Activated CD4-positive, alpha-beta T cell treated with anti-CD3 and anti-CD28 coated beads, Interleukin-10, Interleukin-2, amounts not matched to agents 100 ng/mL and 50 ng/mL, durations not matched to agents 16 hours and 8 hours (primary cell): ENCODE measurements at regions not wholly inside any gene's neighbourhood (a gene's known extent, or its start where the extent isn't known, plus 50 kb on each side); places are given as distances from the start of the nearest gene placed in this dataset.
A peak's percentile ranks its signal among the peaks of the same experiment; 100 is the strongest.

Experiments
- DNase-seq: peaks from one replicate; pipeline ENCODE4 v3.0.0-alpha.2; 2020

GRCh38 chr10:58936364-58936763 is 240.1 kb upstream of the PHYHIPL start:
- no peak for DNase-seq

DNA sequence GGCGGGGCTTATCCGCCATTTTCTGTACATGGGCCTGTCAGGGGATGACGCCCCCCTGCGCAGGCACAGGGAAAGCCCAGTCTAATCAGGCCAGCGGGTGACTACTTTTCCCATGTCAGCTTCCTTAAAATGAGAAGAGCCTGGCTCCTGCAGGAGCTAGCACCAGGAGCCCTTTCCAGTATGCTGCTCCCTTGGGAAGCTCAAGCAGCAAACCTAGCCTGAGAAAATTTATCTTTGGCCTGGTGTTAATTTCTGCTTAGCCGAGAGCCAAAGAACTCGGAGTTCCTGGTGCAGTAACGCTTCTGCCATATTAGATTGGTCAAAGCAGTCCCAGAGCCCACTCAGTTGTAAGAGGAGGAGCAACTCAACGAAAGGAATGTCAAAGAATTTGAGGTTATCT is 239.0 kb upstream of the PHYHIPL start:
- no peak for DNase-seq

GRCh38 chr10:58942724-58943123 is 233.7 kb upstream of the PHYHIPL start:
- DNase-seq: no peak

- no peak for DNase-seq
These were observed 233.1 kb upstream of the PHYHIPL start for GRCh38 chr10:58943256-58943890.

DNA sequence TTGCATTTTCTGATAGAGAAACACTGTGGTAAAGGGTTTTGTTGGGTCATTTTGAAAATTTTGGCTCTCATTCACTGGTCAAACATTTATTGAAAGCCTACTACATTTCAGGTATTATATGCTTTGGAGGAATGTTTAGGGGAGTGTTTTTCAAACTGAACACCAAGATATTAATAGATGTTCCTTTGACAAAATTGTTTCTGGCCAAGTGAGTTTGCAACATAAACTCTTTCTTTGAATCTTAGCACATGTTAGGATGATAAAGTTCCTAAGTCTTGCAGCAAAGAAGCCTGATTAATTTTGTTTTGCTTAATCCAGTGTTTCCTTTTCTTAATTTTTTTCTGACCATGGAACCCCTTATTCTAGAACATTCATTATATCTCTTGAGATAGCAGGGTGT is 232.5 kb upstream of the PHYHIPL start:
- DNase-seq: no peak

- DNase-seq: no peak
These were observed 228.1 kb upstream of the PHYHIPL start for GRCh38 chr10:58948303-58948702.

- no peak for DNase-seq
These were observed 225.8 kb upstream of the PHYHIPL start for GRCh38 chr10:58950618-58951017.

DNA sequence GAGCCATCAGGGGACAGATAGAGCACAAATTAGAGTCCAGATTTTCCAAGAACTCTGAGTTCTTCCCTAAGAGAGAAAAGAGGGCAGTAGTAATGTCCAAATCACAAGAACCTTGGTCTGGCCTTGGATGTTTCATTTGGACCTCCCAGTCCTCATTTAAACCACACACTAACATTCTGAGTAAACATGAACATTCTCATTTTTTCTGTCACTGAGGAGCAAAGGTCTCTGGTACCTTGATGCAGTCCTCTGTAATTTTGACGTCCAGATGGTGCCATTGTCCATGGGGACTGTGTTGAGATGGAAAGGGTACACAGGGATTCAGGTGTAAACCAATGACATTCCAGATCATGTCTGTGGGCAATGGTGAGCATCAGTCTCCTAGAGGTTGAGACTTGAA is 225.4 kb upstream of the PHYHIPL start:
- no peak for DNase-seq

- DNase-seq: no peak
These were observed 224.7 kb upstream of the PHYHIPL start for GRCh38 chr10:58951746-58952145.

DNA sequence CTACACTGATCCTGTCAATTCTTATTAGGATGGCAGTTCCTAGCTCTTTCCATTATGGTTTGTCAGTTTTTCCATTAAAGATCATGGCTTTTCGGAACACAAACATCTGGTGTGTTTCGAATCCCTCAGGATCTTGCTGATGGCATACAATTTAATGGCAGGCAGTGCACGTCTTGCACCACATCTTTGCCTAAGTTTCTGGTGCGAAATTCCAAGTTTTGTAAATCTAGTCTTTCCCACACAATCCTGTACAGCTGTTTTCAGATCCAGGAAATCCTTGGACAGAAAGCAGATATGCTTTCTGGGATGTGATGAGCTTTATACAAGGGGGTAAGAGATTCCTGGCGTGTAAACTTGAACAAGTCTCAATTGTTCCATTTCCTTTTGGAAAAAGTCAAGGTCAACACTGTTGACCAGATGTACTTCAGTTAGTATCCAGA is 224.3 kb upstream of the PHYHIPL start:
- DNase-seq: no peak

GRCh38 chr10:58952747-58953466 is 223.5 kb upstream of the PHYHIPL start:
- peak; percentile 27 for DNase-seq

DNA sequence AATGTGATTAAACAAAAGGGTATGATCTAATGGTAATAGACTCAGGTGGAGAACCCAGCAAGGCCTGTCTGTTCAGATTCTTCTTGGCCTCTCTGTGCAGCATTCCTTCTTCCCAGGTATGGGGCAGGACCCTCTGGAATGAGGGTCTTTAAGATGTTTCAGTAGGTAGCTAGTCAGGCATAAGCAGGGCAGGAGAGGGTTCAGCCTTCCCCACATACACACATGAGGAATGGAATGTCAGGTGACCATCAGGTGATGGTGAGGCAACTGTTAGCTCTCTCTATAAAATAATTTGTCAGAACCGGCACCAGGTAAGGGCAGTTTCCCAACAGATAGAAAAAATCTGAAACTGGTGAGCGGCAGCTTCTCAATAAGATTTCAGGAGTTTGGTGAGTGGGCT is 222.3 kb upstream of the PHYHIPL start:
- DNase-seq: no peak

- DNase-seq: no peak
These were observed 220.8 kb upstream of the PHYHIPL start for GRCh38 chr10:58955615-58956014.

GRCh38 chr10:58956926-58957325 is 219.5 kb upstream of the PHYHIPL start:
- no peak for DNase-seq

DNA sequence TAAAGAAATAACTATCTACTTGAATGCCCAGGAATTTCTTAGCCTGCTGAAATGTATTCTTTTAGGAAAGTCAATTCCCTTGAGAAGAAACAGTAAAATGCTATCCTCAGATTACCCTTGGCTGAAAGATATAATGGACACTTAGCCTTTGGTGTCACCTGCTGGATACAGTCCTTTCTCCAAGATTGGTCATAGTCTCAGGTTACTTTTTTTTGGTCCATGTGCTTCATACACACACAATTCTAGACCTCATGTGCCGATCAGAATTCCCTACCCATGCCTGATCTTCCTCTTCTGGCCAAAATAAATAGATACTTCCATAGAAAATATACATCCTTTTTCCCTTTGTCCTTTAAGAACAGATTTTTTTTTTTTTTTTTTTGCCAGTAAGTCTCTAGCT is 218.9 kb upstream of the PHYHIPL start:
- DNase-seq: no peak

DNA sequence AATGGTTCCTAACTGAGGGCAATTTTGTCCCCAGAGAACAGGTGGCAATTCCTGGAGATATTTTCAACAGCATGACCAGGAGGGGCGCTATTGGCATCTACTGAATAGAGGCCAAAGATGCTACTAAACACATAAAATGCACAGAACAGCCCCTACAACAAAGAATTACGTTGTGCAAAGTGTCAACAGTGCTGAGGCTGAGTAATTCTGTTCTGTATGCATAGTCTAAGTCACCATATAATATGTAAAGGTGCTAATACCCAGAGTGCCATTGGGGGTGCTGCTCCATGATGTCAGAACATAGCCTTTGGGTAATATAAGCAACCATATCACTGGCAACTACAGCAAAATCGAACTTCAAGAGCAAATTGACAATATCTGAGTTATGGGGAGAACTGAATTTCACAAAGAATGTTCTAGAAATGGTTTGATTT is 213.3 kb upstream of the PHYHIPL start:
- DNase-seq: no peak

- no peak for DNase-seq
These were observed 212.7 kb upstream of the PHYHIPL start for GRCh38 chr10:58963723-58964124.

DNA sequence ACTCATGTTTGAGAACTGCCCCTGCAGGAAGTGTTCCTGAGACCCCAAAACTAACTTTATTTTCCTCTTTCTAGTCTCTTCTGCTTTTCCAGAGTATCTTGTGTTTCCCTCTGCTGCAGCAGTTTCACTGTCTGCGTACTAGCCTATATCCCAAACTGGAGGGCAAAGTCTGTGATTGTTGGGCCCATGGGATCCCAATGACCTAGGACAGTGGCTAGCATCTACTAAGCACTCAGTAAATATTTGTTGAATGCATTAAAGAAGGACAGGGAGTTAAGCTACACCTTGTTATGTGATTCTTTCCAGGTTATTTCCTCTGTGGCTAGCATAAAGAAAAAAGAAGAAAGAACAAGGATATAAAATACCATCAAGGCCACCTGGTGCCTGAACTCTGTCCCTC is 210.6 kb upstream of the PHYHIPL start:
- no peak for DNase-seq

DNA sequence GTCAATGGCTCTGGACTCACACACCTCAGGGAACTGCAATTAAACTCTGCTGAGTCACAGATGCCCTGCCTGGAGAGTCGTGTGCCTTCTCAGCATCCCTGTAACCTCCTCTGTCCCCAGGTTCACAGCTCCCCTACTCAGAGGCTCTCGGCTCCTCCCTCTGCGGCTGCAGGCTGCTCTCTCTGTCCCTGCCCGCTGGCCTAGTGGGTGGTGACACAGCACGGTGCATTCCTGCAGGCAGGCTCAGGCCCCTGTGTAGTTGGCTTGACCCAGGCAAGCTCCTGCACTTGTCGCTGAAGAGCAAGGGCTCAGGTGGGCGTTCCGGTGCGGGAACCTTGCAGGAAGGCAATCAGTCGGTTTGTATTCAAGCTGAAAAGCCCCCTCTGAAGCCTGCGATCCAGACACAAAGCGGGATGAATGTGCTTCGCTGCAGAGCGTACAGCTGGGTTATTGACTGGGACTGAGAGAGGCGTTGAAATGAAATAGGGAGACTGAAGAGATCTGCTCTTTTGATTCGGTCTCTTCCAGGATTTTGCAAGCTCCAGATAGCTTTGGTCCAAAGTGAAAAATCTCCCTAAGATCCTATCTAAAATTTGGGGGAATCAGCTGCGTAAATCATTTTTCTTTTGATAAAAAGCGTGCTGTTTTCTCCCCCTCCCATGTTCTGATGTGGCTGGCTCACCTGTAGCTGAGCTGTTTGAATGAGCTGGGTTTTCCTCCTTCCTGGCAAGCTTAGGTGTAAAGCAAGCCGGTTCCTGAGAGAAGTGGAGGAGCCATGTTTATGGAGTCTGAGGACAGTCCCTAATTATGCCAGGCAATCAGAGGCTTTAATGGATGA is 208.7 kb upstream of the PHYHIPL start:
- no peak for DNase-seq

DNA sequence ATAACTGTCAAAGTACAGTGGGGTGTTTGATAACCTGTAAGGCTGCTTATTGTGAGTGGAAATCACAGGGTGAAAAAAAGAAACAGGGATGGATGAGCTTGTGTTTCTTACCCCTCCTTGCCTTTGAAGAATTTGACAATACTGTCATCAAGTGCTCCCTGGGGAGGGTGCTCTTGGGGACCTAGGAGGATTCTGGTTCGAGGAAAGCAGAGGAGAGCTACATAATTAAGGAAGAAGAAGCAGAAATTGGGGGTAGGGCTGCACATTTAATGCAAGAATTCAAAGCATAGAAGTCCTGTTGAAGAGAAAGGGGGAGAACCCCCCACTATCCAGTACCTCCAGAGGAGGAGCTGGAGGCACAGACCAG is 208.1 kb upstream of the PHYHIPL start:
- no peak for DNase-seq

- DNase-seq: no peak
These were observed 206.9 kb upstream of the PHYHIPL start for GRCh38 chr10:58969576-58969975.

- no peak for DNase-seq
These were observed 206.1 kb upstream of the PHYHIPL start for GRCh38 chr10:58970160-58970915.

DNA sequence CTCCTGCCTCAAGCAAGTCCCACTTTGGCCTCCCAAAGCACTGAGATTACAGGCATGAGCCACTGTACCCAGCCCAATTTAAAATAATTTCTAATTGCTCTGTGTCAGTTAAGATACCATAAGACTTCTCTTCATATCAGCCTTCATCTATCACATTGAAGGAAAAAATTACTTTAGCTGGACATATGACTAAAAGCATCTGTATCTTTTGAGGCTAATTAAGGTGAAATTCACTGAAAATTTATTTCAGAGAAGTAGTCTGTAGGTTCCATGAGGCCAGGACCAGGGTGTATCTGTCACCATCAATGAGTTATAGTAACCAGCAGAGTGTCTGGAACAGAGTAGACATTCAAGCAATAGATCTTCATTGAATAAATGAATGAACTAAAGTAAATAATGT is 205.2 kb upstream of the PHYHIPL start:
- DNase-seq: no peak
